HEK293T (cell line): ENCODE measurements at regions not wholly inside any gene's neighbourhood (a gene's known extent, or its start where the extent isn't known, plus 50 kb on each side); places are given as distances from the start of the nearest gene placed in this dataset.

Experiments used
- BHLHE40 ChIP-seq: fragments of 450-650 bp; IDR thresholded peaks from 2 replicates; pipeline ENCODE4 v1.6.1; 2016; ENCODE audit warnings: mild to moderate bottlenecking, moderate library complexity, borderline replicate concordance
- CTBP1 ChIP-seq: fragments of 450-650 bp; IDR thresholded peaks from 2 replicates; pipeline ENCODE4 v1.6.1; 2016; ENCODE audit warnings: borderline replicate concordance
- ELF4 ChIP-seq: fragments of 450-650 bp; IDR thresholded peaks from 2 replicates; pipeline ENCODE4 v1.6.1; 2017; ENCODE audit warnings: antibody characterized with exemption
- FOXA1 ChIP-seq: fragments of 450-650 bp; IDR thresholded peaks from 2 replicates; pipeline ENCODE4 v1.6.1; 2016; ENCODE audit warnings: mild to moderate bottlenecking
- FOXM1 ChIP-seq: fragments of 450-650 bp; IDR thresholded peaks from 2 replicates; pipeline ENCODE4 v1.6.1; 2017; ENCODE audit warnings: mild to moderate bottlenecking, borderline replicate concordance
- HDGF ChIP-seq: fragments of 450-650 bp; IDR thresholded peaks from 2 replicates; pipeline ENCODE4 v1.6.1; 2017; ENCODE audit warnings: antibody characterized with exemption, borderline replicate concordance
- L3MBTL2 ChIP-seq: fragments of 450-650 bp; conservative IDR thresholded peaks from 2 replicates; pipeline ENCODE4 v1.6.1; 2016; ENCODE audit warnings: mild to moderate bottlenecking
- LEF1 ChIP-seq: fragments of 450-650 bp; IDR thresholded peaks from 2 replicates; pipeline ENCODE4 v1.6.1; 2017; ENCODE audit warnings: mild to moderate bottlenecking, borderline replicate concordance
- SP1 ChIP-seq: fragments of 450-650 bp; IDR thresholded peaks from 2 replicates; pipeline ENCODE4 v1.6.1; 2017
- SUZ12 ChIP-seq: fragments of 450-650 bp; IDR thresholded peaks from 2 replicates; pipeline ENCODE4 v1.6.1; 2016; ENCODE audit warnings: mild to moderate bottlenecking
- ZNF384 ChIP-seq: fragments of 450-650 bp; IDR thresholded peaks from 2 replicates; pipeline ENCODE4 v1.6.1; 2016
- TF ChIP-seq, protein P1 (sequence below): fragments of 450-650 bp; IDR thresholded peaks from 2 replicates; pipeline ENCODE4 v1.6.1; 2016

DNA sequence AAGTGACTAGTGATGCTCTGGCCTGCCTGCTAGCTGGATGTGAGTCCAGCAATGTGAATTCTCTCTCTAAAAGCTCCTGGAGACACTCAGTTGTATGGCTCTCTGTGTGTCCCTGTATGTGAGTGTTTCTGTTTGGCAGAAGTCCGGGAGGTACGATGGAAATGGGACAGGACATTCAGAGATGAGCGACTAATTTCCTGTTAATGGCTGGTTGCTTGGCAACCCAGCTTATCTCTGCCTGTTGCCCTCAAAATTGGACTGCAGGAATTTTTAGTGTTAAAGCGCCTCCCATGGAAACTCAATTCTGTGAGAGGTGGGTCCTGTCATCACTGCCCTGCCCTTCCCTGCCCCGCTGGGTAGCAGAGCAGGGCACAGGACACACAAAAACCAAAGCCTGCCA is 136.8 kb upstream of the LRFN2 start:
- TF ChIP-seq HDGF (no peak), SP1 (no peak), LEF1 (no peak), CTBP1 (no peak), ELF4 (no peak), BHLHE40 (no peak), ZNF384 (no peak), FOXM1 (no peak), SUZ12 (no peak), FOXA1 (no peak), L3MBTL2 (no peak)
- TF ChIP-seq, protein P1, sequence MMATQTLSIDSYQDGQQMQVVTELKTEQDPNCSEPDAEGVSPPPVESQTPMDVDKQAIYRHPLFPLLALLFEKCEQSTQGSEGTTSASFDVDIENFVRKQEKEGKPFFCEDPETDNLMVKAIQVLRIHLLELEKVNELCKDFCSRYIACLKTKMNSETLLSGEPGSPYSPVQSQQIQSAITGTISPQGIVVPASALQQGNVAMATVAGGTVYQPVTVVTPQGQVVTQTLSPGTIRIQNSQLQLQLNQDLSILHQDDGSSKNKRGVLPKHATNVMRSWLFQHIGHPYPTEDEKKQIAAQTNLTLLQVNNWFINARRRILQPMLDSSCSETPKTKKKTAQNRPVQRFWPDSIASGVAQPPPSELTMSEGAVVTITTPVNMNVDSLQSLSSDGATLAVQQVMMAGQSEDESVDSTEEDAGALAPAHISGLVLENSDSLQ: no peak
